Hypothalamus (tissue), 51 donors: ENCODE measurements at regions not wholly inside any gene's neighbourhood (a gene's known extent, or its start where the extent isn't known, plus 50 kb on each side); places are given as distances from the start of the nearest gene placed in this dataset.
"Not testable (repeated sequence)": the region's sequence is repeated elsewhere in the genome, so short reads cannot be mapped to it uniquely, and the experiment has no call there.

Experiments
- DNase-seq, 51 donors: peaks; one replicate each; lab custom pipeline; 2025; lab: John Stamatoyannopoulos, UW

DNA sequence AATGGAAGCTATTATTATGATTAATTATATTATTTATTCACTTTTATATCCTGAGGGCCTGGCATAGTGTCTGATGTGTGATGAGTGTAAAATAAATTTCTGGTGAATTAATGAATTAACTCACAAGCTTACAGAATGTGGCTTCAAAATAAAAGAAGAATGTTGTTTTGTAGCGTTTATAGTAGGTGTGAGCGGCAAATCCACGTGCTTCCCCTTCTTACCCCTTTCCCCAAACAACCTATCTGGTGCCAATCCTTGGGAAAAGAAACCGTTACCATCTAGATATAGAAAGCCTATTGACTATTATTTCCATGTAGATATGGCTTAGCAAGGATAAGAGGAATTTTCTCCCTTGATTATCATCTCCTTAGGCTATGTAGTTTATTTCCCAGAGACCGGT lies 144.6 kb upstream of the CITED2 start:
- no peak for DNase-seq

- no peak for DNase-seq
Observed at GRCh38 chr6:139518556-139519091, 144.2 kb upstream of the CITED2 start.

- DNase-seq, result not testable (repeated sequence)
Observed at GRCh38 chr6:139517998-139518555, 143.6 kb upstream of the CITED2 start.

DNA sequence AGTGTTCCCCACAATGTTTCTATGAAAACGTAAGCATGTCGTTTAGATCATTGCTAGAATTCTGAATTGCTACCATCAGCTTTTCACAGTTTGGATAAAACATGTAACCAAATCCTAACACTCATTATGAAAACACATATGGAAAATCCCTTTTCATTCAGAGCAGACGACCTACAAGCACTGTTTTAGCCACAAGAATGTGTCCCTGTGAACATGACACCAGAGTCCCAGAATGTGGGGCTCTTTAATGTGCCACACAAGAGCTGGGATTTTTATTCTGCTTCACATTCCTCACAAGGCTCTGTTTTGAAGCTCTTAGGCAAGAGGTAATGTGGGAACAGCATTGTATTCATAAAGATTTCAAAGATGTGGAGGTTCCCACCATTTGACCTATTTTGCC lies 141.1 kb upstream of the CITED2 start:
- no peak for DNase-seq

DNA sequence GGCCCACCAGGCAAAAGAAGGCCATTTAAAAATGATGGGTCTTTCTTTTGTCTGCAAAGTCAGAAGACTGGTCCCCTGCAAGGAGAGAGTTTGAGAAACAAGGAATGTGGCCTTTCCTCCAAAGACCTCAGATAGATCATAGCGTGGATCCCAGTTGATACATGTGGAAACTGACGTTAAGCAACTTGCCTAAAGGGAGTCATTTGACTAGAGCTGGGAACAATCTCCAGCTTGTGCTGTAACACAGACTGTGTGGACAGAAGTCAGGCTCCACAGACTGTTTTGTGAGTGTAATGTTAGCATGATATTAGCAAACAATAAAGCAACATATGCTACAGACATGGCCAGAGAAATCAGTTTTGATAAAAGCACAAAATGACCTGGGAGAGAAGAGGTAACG lies 140.4 kb upstream of the CITED2 start:
- no peak for DNase-seq

- no peak for DNase-seq
Observed at GRCh38 chr6:139510040-139510790, 135.8 kb upstream of the CITED2 start.

- DNase-seq, result no peak
Observed at GRCh38 chr6:139509167-139509566, 134.7 kb upstream of the CITED2 start.

- DNase-seq, result no peak
Observed at GRCh38 chr6:139508576-139508975, 134.1 kb upstream of the CITED2 start.

DNA sequence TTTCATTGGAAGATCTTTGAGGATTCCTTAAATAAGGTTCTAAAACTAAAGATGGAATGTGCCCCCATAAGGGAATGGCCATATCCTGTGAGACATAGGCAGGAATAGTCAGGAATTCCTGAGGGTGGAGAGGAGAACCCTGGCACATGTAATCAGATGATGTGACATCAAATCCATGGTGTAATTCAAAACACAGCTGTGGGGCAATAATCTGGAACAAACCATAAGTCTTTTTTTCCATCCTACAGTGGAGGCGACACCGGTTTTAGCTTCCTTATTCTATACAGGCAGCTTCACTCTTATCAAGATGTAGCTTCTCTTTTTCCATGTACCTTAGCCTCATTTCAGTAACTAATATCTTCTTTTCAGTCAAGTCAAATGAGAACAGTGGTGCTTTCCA lies 133.6 kb upstream of the CITED2 start:
- no peak for DNase-seq

- DNase-seq, result no peak
Observed at GRCh38 chr6:139500977-139501376, 126.5 kb upstream of the CITED2 start.

- DNase-seq, result no peak
Observed at GRCh38 chr6:139498715-139499114, 124.3 kb upstream of the CITED2 start.

DNA sequence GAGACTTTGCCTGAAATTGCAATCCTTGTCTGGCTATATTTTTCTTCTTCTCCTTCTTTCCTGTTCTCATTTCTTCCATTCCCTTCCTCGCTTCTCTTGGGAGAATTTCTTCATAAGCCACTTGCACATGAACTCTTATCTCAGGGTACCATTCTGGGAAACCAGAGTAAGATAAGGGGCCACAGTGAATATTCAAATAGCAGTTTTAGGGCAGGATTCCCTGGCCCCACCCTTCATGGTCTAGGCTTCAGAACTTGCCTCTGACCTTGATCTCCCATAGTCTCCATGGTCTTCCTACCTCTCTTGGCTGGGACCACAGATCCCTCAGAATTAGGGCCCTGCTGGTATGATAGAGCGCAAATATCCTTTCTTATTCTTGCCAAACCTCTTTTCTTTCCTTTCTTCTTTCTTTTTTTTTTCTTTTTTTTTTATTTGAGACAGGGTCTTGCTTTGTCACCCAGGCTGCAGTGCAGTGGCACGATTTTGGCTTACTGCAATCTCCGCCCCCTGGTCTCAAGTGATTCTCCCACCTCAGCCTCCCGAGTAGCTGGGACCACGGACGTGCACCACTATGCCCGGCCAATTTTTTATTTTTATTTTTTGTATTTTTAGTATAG lies 123.0 kb upstream of the CITED2 start:
- no peak for DNase-seq

DNA sequence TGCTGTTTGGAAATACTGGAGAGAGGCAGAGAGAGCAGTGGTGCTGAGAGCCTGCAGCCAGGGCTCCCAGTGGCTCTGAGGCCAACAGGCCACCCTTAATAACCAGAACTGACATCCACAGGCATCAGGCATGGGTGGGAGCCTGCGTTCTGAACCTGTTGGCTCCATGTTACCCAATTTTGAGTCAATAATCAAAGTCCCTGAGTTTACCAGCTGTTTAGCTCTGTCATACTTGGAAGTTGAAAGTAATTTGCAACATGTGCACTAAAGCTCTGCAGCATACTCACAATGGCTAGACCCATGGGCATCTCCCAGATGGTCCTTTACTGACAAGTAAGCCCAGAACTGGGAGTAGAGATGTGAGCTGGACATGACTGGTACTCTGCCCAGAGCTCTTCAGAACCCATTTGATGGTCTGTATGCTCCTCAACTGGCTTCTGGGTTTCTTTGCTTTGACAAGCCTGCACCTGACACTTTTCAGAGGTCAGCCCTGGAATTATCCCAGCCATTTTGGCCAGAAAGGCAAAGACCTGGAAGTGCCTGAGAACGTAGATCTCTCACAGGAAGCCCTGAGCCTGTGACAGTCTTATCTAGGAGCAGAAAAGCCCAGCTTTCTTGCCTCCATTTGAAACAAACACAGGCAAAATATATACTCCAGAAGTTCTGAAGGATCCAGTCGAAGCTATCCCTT lies 122.4 kb upstream of the CITED2 start:
- no peak for DNase-seq

DNA sequence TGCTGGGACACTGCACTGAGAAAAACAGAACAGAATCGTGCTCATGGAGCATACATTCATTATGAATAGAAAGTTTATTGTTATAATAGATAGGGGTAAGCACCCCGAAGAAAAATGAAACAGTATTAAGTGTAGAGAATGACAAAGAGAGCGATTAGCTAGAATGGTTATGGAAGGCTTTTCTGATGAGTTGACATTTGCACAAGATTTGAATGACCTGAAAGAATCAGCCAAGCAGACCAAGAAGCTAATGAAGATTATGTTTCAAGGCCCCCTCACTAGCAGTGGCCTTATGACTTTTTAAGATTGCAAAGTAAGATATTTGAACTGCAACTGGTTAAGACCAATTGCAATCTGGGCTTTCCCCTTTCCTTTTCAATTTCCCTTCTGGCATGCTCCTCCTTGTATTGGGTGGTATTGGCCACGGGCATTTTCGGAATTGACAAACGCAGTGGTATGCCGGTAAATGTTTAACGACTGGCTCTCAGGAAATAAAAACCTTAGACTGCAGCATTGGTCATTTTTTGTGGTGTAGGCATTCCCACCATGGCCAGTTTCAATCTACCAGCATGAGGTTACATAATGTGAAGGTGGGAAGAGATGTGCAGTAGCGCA lies 120.0 kb upstream of the CITED2 start:
- no peak for DNase-seq

GRCh38 chr6:139490482-139490881 lies 116.0 kb upstream of the CITED2 start:
- DNase-seq, result no peak

DNA sequence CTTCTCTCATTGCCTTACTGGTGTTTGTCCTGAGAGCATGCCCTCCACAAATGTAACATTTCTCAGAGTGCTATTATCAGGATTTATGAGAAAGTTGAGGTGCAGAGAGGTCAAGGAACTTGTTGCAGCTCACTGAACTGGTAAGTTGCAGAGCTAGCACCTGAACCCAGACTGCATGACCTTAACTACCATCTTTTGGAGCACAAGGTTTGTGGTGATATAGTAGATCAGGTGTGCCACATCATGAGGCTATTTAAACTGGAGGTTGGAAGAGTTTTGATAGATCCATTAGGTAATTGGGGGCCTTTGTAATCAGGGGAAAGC lies 112.0 kb upstream of the CITED2 start:
- DNase-seq, result no peak

- DNase-seq, result no peak
Observed at GRCh38 chr6:139485742-139486475, 111.5 kb upstream of the CITED2 start.

DNA sequence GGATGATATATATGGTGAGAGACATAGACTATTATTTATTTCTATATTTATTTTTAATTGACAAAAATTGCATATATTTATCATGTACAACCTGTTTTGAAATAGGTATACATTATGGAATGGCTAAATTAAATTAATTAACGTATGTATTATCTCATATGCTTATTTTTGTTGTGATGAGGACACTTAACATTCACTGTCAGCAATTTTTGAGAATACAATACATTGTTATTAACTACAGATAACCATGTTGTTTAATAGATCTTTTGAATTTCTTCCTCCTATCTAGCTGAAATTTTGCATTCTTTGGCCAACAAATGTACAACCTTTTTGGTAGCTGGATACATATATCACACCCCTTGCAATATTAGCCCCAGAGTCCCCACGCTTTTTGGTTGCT lies 110.7 kb upstream of the CITED2 start:
- no peak for DNase-seq

DNA sequence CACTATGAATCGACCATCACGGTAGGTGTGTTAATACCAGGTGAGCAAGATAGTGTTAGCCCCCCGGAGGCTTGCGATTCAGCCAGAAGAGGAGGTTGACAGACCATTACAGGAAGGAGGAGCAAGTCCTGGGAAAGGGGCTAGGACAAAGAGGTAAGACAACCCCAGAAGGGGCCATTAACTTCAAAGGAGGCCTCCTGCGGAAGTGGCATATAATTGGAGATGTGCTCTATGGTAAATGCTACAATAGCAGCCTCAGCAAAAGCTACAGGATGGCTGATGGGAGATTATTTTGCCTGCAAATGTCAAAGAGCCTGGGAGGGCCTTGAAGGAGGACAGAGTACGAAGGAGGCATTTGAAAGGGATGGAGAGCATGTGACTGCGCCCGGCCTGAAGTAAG lies 108.6 kb upstream of the CITED2 start:
- no peak for DNase-seq

DNA sequence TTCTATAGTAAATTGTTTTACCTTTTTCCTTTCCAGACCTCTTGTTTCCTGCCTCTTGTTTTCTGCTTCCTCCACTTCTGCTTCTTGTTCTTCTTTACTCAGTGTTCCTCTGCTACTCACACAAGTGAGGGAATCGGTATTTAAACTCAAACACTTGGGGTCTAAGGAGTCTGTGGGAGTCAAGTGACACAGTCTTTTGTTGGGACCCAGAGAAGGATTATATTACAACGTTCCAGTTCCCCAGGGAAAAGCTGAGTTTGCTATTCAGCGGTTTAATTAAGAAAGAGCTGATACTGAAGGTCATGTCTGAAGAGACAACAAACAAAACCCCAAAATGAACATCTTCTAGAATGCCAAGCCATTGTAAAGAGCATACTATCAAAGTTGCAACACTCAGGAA lies 107.8 kb upstream of the CITED2 start:
- DNase-seq, result no peak
